Osteocyte (in vitro differentiated cells): ENCODE measurements at regions not wholly inside any gene's neighbourhood (a gene's known extent, or its start where the extent isn't known, plus 50 kb on each side); places are given as distances from the start of the nearest gene placed in this dataset.

Source experiments
- DNase-seq: peaks from one replicate; pipeline ENCODE4 v3.0.0; 2021; ENCODE audit warnings: mixed read lengths; ENCODE audit not compliant: unreplicated experiment; ENCODE audit errors: extremely low spot score
- H3K27ac Mint-ChIP-seq: one replicate; pipeline ENCODE4 v1.8.0; 2021; ENCODE audit warnings: mild to moderate bottlenecking, mixed read lengths; ENCODE audit not compliant: unreplicated experiment
- H3K27me3 Mint-ChIP-seq: one replicate; pipeline ENCODE4 v1.8.0; 2021; ENCODE audit warnings: mixed read lengths; ENCODE audit not compliant: unreplicated experiment
- H3K36me3 Mint-ChIP-seq: one replicate; pipeline ENCODE4 v1.8.0; 2021; ENCODE audit warnings: mixed read lengths; ENCODE audit not compliant: unreplicated experiment
- H3K4me1 Mint-ChIP-seq: one replicate; pipeline ENCODE4 v1.8.0; 2021; ENCODE audit warnings: mixed read lengths; ENCODE audit not compliant: unreplicated experiment
- H3K4me3 Mint-ChIP-seq: one replicate; pipeline ENCODE4 v1.8.0; 2021; ENCODE audit warnings: mild to moderate bottlenecking, moderate library complexity, mixed read lengths; ENCODE audit not compliant: unreplicated experiment
- H3K9me3 Mint-ChIP-seq: one replicate; pipeline ENCODE4 v1.8.0; 2021; ENCODE audit warnings: mixed read lengths; ENCODE audit not compliant: unreplicated experiment
- TF ChIP-seq, protein P1 (sequence below): fragments of 200-600 bp; sonication (generic); IDR thresholded peaks from 2 replicates; pipeline ENCODE4 v1.5.0; 2021; ENCODE audit warnings: antibody characterized with exemption, mild to moderate bottlenecking, moderate library complexity

DNA sequence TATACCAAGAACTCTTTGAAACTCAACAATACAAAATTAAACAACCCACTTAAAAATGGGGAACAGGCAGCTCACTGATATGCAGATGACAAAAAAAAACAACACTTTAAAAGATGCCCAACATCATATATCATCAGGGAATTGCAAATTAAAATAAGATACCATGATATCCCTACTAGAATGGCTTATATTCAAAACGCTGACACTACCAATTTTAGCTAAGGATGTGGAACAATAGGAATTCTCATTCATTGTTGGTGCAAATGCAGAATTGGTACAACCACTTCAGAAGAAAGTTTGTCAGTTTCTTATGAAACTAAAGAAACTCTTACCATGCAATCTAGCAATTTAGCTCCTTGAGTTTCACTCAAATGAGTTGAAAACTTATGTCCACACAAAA is 259.0 kb upstream of the HS3ST1 start:
- H3K27ac Mint-ChIP-seq = no peak overlapping the region
- TF ChIP-seq, protein P1, sequence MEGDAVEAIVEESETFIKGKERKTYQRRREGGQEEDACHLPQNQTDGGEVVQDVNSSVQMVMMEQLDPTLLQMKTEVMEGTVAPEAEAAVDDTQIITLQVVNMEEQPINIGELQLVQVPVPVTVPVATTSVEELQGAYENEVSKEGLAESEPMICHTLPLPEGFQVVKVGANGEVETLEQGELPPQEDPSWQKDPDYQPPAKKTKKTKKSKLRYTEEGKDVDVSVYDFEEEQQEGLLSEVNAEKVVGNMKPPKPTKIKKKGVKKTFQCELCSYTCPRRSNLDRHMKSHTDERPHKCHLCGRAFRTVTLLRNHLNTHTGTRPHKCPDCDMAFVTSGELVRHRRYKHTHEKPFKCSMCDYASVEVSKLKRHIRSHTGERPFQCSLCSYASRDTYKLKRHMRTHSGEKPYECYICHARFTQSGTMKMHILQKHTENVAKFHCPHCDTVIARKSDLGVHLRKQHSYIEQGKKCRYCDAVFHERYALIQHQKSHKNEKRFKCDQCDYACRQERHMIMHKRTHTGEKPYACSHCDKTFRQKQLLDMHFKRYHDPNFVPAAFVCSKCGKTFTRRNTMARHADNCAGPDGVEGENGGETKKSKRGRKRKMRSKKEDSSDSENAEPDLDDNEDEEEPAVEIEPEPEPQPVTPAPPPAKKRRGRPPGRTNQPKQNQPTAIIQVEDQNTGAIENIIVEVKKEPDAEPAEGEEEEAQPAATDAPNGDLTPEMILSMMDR = no peak
- H3K36me3 Mint-ChIP-seq = no peaks in the 10 kb centered on the region
- H3K27me3 Mint-ChIP-seq = peaks cover 30% of the 10 kb centered on the region
- no peak overlapping the region for H3K4me3 Mint-ChIP-seq
- no peaks in the 10 kb centered on the region for H3K4me1 Mint-ChIP-seq
- peaks cover 4% of the 10 kb centered on the region for H3K9me3 Mint-ChIP-seq
- DNase-seq = no peak

DNA sequence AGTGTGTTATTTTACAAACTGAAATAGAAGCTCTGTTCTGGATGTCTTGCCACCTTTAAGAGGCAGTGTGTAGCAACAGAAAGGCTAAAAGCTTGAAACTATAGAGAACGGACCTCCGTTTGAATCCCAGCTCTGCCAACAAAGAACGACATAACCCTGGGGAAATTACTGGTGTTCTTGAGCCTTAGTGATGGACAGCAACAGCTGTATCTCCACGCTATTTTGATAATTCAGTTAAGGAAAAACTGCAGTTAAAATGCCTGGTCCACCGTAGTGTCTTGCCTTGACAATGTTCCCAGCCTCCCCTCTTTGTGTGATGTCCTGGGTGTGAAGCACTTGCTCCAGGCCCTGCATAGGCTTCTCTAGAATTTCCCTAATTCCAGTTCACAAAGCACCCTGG is 256.8 kb upstream of the HS3ST1 start:
- no peak for DNase-seq
- TF ChIP-seq, protein P1 = no peak
- Mint-ChIP-seq H3K4me3 (no peak overlapping the region), H3K27ac (no peak overlapping the region), H3K36me3 (no peaks in the 10 kb centered on the region), H3K4me1 (no peaks in the 10 kb centered on the region), H3K27me3 (peaks cover 37% of the 10 kb centered on the region), H3K9me3 (peaks cover 4% of the 10 kb centered on the region)

DNA sequence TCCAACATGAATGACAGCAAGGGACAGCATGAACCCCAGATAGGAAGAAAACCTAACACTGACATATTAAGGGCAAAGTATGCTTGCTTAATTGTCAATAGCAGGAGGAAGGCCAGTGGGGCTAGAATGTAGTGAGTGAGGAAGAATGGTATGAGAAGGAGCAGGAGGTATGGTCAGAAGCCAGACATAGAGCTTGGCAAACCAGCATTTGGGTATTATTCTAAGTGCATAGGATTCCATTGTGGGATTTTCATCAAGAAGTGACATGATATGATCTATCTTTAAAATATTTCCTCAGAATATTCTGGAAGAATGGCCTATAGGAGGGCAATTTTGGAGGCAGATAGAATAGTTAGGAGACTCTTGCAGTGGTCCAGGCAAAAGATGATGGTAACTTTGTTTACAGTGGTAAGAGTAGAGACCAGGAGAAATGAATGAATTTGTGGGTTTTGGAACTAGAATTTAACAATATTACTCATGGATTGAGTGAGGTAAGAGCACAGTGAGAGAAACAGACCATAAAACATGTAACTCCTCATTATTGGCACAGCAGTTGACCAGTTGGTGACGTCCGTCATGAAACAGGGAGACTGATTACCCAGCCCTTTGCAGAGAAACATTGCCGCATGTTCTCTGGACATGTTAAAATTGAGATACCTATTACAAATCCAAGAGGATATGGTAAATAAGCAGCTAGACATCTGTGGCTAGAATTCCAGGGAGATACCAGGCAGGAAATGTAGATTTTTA is 246.5 kb upstream of the HS3ST1 start:
- Mint-ChIP-seq H3K27me3 (peaks cover 12% of the 10 kb centered on the region), H3K4me1 (no peaks in the 10 kb centered on the region), H3K27ac (no peak overlapping the region), H3K9me3 (no peaks in the 10 kb centered on the region), H3K4me3 (no peak overlapping the region), H3K36me3 (no peaks in the 10 kb centered on the region)
- TF ChIP-seq, protein P1 = no peak
- no peak for DNase-seq

DNA sequence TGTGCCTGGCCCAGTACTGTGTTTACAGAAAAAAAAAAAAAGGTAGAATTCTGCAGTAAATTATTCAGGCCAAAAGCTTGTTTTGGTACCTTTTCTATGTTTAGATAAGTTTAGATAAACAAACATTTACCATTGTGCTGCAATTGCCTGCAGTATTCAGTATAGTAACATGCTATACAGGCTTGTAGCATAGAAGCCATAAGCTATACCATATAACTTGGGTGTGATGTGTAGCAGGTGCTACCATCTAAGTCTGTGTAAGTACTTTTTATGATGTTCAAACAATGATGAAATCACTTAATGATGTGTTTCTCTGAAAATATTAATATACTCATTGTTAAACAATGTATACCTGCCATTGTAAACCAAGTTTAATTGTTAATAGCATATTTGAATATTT is 241.6 kb upstream of the HS3ST1 start:
- Mint-ChIP-seq H3K27ac (no peak overlapping the region), H3K4me1 (no peaks in the 10 kb centered on the region), H3K4me3 (no peak overlapping the region), H3K27me3 (peaks cover 2% of the 10 kb centered on the region), H3K9me3 (peaks cover 8% of the 10 kb centered on the region), H3K36me3 (no peaks in the 10 kb centered on the region)
- no peak for DNase-seq
- TF ChIP-seq, protein P1 = no peak

DNA sequence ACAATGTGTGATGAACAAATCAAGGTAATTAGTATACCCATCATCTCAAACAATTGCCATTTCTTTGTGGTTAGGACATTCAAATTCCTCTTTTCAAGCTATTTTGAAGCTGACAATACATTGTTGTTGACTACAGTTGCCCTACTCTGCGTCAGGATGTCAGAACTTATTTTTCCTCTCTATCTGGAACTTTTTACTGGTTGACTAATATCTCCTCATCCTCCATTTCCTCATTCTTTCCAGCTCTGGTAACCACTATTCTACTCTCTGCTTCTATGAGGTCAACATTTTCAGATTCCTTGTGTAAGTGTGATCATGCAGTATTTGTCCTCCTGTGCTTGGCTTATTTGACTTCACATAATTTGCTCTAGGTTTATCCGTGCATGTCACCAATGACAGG is 240.5 kb upstream of the HS3ST1 start:
- H3K27me3 Mint-ChIP-seq = peaks cover 2% of the 10 kb centered on the region
- TF ChIP-seq, protein P1 = no peak
- H3K4me3 Mint-ChIP-seq = no peak overlapping the region
- no peaks in the 10 kb centered on the region for H3K4me1 Mint-ChIP-seq
- peaks cover 14% of the 10 kb centered on the region for H3K9me3 Mint-ChIP-seq
- H3K36me3 Mint-ChIP-seq = no peaks in the 10 kb centered on the region
- H3K27ac Mint-ChIP-seq = no peak overlapping the region
- no peak for DNase-seq
